ENCODE measurements at regions not wholly inside any gene's neighbourhood (a gene's known extent, or its start where the extent isn't known, plus 50 kb on each side); places are given as distances from the start of the nearest gene placed in this dataset.

DNA sequence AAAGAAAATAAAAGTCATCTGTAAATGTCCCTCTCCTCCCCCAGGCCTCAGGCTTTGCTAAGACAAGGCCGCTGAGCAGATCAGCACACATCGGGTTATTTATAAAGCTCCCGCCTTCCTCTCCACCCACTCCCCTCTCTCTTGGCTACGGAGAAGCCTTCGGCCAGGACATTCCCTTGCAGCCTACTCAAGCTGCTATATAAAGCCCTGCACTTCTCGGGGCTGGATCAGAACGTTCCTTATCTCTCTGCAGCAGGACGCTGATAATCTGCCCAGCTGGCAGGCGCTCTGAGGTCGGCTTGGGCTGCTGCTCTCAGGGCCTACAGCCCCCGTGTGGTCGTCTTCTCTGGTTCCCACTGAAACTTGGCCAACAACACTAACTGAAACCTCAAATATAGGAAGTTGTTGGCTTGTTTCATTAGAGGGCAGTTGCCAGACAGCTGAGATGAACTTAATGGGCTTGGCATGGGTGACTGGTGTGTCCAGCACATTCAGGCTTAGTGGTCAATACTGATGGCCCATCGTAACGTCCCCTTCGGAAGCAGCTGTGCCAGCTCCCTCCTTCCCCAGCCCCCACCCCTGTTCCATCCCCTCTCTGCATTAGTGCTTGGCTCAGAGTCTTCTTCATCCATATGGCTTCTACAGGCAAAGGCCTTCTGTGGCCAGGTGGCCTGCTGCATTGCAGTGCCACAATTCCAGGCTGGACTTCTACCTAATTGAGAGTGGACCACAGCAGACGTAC is 64.6 kb downstream of the IER5 start:
- no peak for TF ChIP-seq ZNF430 (CRISPR knock-in tag; IDR thresholded peaks at IDR 0.05)
- TF ChIP-seq ETV5 (CRISPR knock-in tag; IDR thresholded peaks at IDR 0.05; ENCODE audit: borderline replicate concordance): no peak
- no peak for TF ChIP-seq SRF (IDR thresholded peaks at IDR 0.05; ENCODE audit: low read depth, low read length)
- TF ChIP-seq, protein P1, sequence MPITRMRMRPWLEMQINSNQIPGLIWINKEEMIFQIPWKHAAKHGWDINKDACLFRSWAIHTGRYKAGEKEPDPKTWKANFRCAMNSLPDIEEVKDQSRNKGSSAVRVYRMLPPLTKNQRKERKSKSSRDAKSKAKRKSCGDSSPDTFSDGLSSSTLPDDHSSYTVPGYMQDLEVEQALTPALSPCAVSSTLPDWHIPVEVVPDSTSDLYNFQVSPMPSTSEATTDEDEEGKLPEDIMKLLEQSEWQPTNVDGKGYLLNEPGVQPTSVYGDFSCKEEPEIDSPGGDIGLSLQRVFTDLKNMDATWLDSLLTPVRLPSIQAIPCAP (CRISPR knock-in tag; IDR thresholded peaks at IDR 0.05; ENCODE audit: low read depth): no peak
- TF ChIP-seq RXRA (CRISPR knock-in tag; IDR thresholded peaks at IDR 0.05): no peak
- TF ChIP-seq, protein P2, sequence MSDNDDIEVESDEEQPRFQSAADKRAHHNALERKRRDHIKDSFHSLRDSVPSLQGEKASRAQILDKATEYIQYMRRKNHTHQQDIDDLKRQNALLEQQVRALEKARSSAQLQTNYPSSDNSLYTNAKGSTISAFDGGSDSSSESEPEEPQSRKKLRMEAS (IDR thresholded peaks at IDR 0.05): no peak
